ENCODE measurements at regions not wholly inside any gene's neighbourhood (a gene's known extent, or its start where the extent isn't known, plus 50 kb on each side); places are given as distances from the start of the nearest gene placed in this dataset.

DNA sequence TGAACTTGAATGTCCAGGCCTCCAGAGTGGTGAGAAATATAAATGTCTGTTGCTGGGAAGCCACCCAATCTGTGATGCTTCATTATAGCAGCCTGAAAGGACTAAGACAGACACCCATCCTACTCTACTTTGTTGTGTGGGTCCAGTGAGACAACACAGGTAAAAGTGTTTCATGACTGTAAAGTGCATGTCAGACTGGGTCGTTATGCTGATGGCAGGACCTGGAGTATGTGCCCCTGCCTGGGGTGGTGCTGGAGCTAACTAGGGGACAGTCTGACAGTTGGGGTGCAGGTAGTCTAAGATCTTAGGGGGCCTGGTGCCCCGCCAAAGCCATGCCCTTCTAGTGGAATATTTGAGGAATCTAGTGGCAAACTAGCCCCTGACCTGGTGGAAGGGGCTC, 165.6 kb downstream of the TRIM29 start:
- no TSS peak for BruUV-seq (replicated peaks)
- Histone ChIP-seq H3K9me3 (no peaks in the 10 kb centered on the region), H3K4me3 (ENCODE audit: low read depth, low read length) (no peak overlapping the region), H3K27me3 (replicated peaks; ENCODE audit: control insufficient read depth, insufficient read depth, low read length) (no peaks in the 10 kb centered on the region), H3K4me1 (peaks cover 7% of the 10 kb centered on the region), H3K36me3 (ENCODE audit: control insufficient read depth, insufficient read depth, low read length) (no peaks in the 10 kb centered on the region)
- TF ChIP-seq CTCF (IDR thresholded peaks at IDR 0.05; ENCODE audit: insufficient read depth in 1 of 2, low read depth in 1 of 2, low read length in 1 of 2, severe bottlenecking in 1 of 2, unreplicated experiment in 1 of 2): no peak
- ChIA-PET POLR2A (no interaction called here), CTCF (no interaction called here)
- Mint-ChIP-seq H3K27ac (ENCODE audit: unreplicated experiment) (no peak overlapping the region), H3K27me3 (ENCODE audit: insufficient read depth, unreplicated experiment) (no peaks in the 10 kb centered on the region), H3K9me3 (ENCODE audit: unreplicated experiment) (no peaks in the 10 kb centered on the region), H3K4me1 (ENCODE audit: low read depth, unreplicated experiment) (peaks cover 6% of the 10 kb centered on the region), H3K36me3 (ENCODE audit: insufficient read depth, unreplicated experiment) (no peaks in the 10 kb centered on the region), H3K4me3 (ENCODE audit: unreplicated experiment) (no peak overlapping the region)
- DNase-seq: peak in 1 of 2 experiments; percentile 26
- intact Hi-C loops (cut with micrococcal nuclease; ENCODE audit: unreplicated experiment): no loop called here

GRCh38 chr11:119970555-119971304, 167.2 kb downstream of the TRIM29 start:
- no peaks in the 10 kb centered on the region for H3K27me3 ChIP-seq (replicated peaks; ENCODE audit: control insufficient read depth, insufficient read depth, low read length)
- Mint-ChIP-seq H3K4me3 (ENCODE audit: unreplicated experiment) (no peak overlapping the region), H3K27ac (ENCODE audit: unreplicated experiment) (no peak overlapping the region), H3K27me3 (ENCODE audit: insufficient read depth, unreplicated experiment) (no peaks in the 10 kb centered on the region), H3K9me3 (ENCODE audit: unreplicated experiment) (no peaks in the 10 kb centered on the region), H3K36me3 (ENCODE audit: insufficient read depth, unreplicated experiment) (no peaks in the 10 kb centered on the region), H3K4me1 (ENCODE audit: low read depth, unreplicated experiment) (no peaks in the 10 kb centered on the region)
- TF ChIP-seq CTCF (IDR thresholded peaks at IDR 0.05; ENCODE audit: insufficient read depth in 1 of 2, low read depth in 1 of 2, low read length in 1 of 2, severe bottlenecking in 1 of 2, unreplicated experiment in 1 of 2): no peak
- peaks cover 4% of the 10 kb centered on the region for H3K4me1 ChIP-seq
- intact Hi-C loops (cut with micrococcal nuclease; ENCODE audit: unreplicated experiment): no loop called here
- no peaks in the 10 kb centered on the region for H3K36me3 ChIP-seq (ENCODE audit: control insufficient read depth, insufficient read depth, low read length)
- CTCF ChIA-PET: interaction anchor here (0.6 kb wide), 1 partner anchor 333 kb away, joined by 3 read pairs; no protein-coding TSS in a partner anchor
- peak in 1 of 2 experiments; percentile 22 for DNase-seq
- no peak overlapping the region for H3K4me3 ChIP-seq (ENCODE audit: low read depth, low read length)
- no TSS peak for BruUV-seq (replicated peaks)
- POLR2A ChIA-PET: interaction anchor here (0.6 kb wide), 1 partner anchor 14 kb away, joined by 3 read pairs; no protein-coding TSS in a partner anchor
- H3K9me3 ChIP-seq: no peaks in the 10 kb centered on the region

GRCh38 chr11:119964136-119965025, 173.5 kb downstream of the TRIM29 start:
- no peaks in the 10 kb centered on the region for H3K9me3 Mint-ChIP-seq (ENCODE audit: unreplicated experiment)
- H3K4me3 Mint-ChIP-seq (ENCODE audit: unreplicated experiment): no peak overlapping the region
- no peaks in the 10 kb centered on the region for H3K4me1 Mint-ChIP-seq (ENCODE audit: low read depth, unreplicated experiment)
- peaks cover 14% of the 10 kb centered on the region for H3K4me1 ChIP-seq
- ChIA-PET POLR2A (no interaction called here), CTCF (no interaction called here)
- H3K36me3 Mint-ChIP-seq (ENCODE audit: insufficient read depth, unreplicated experiment): no peaks in the 10 kb centered on the region
- no peak overlapping the region for H3K27ac Mint-ChIP-seq (ENCODE audit: unreplicated experiment)
- TF ChIP-seq CTCF (IDR thresholded peaks at IDR 0.05; ENCODE audit: insufficient read depth in 1 of 2, low read depth in 1 of 2, low read length in 1 of 2, severe bottlenecking in 1 of 2, unreplicated experiment in 1 of 2): no peak
- intact Hi-C loops (cut with micrococcal nuclease; ENCODE audit: unreplicated experiment): no loop called here
- H3K36me3 ChIP-seq (ENCODE audit: control insufficient read depth, insufficient read depth, low read length): no peaks in the 10 kb centered on the region
- DNase-seq: peak; percentile 43 to 72
- H3K4me3 ChIP-seq (ENCODE audit: low read depth, low read length): no peak overlapping the region
- no TSS peak for BruUV-seq (replicated peaks)
- H3K27me3 Mint-ChIP-seq (ENCODE audit: insufficient read depth, unreplicated experiment): peaks cover 9% of the 10 kb centered on the region
- H3K9me3 ChIP-seq: no peaks in the 10 kb centered on the region
- H3K27me3 ChIP-seq (replicated peaks; ENCODE audit: control insufficient read depth, insufficient read depth, low read length): no peaks in the 10 kb centered on the region

Measured in Caco-2 (cell line).